DND-41 (cell line): ENCODE measurements at regions not wholly inside any gene's neighbourhood (a gene's known extent, or its start where the extent isn't known, plus 50 kb on each side); places are given as distances from the start of the nearest gene placed in this dataset.

ENCODE experiments used
- EZH2 ChIP-seq: IDR thresholded peaks from 3 replicates; pipeline ENCODE4 v1.6.1; 2012; ENCODE audit warnings: borderline replicate concordance, low read depth, mild to moderate bottlenecking, moderate library complexity, low read length, inconsistent platforms; ENCODE audit not compliant: severe bottlenecking
- TF ChIP-seq, protein P1 (sequence below): IDR thresholded peaks from 2 replicates; pipeline ENCODE4 v1.5.1; 2012; ENCODE audit warnings: borderline replicate concordance, low read length, moderate library complexity, mild to moderate bottlenecking; ENCODE audit not compliant: poor library complexity, severe bottlenecking; ENCODE audit errors: extremely low read depth

DNA sequence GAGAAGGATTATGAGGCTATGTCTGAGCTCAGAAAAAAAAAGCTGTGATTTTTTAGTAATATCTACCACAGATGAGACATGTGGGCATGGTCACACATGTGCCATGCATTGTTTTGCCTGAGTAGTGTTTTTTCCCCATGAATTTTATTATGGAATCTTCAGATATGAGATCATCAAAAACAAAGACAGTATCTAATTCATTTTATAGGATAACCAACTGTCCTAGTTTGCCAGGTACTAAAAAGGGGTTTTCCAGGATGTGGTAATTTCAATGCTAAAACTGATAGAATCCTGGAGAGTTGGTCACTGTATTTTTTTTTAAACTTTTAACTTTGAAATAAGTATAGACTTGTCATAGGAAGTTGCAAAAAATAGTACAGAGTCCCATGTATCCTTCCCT lies 127.4 kb upstream of the MAP3K7 start:
- TF ChIP-seq, protein P1, sequence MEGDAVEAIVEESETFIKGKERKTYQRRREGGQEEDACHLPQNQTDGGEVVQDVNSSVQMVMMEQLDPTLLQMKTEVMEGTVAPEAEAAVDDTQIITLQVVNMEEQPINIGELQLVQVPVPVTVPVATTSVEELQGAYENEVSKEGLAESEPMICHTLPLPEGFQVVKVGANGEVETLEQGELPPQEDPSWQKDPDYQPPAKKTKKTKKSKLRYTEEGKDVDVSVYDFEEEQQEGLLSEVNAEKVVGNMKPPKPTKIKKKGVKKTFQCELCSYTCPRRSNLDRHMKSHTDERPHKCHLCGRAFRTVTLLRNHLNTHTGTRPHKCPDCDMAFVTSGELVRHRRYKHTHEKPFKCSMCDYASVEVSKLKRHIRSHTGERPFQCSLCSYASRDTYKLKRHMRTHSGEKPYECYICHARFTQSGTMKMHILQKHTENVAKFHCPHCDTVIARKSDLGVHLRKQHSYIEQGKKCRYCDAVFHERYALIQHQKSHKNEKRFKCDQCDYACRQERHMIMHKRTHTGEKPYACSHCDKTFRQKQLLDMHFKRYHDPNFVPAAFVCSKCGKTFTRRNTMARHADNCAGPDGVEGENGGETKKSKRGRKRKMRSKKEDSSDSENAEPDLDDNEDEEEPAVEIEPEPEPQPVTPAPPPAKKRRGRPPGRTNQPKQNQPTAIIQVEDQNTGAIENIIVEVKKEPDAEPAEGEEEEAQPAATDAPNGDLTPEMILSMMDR = no peak
- TF ChIP-seq EZH2 = no peak
